ENCODE measurements at regions not wholly inside any gene's neighbourhood (a gene's known extent, or its start where the extent isn't known, plus 50 kb on each side); places are given as distances from the start of the nearest gene placed in this dataset.

DNA sequence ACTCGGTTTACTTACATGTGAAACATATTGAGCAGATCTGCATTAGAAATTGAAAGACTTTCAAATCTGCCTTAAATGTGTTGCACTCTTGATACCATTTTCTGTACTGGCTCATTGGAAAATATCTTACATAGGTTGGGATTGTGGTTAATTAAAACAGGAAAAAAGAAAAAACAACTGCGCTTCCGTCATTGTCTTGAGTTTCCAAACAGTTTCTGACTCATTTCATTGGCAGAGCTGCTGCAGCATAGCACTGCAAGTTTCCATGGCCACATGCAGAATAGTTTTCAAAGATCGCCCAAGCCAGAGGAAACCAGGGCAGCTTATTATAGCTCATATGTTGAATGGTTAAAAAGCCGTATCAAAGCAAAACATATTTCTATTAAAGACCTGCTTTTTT is 446.6 kb upstream of the BCHE start:
- no peak overlapping the region for H3K4me3 ChIP-seq
- no peak overlapping the region; the same call in 1 of the 2 replicates for H2AFZ ChIP-seq
- no peaks in the 10 kb centered on the region for H3K9me2 ChIP-seq (ENCODE audit: insufficient read depth)
- peak overlapping the region; percentile 24 for H3K4me2 ChIP-seq (ENCODE audit: unreplicated experiment)
- no peaks in the 10 kb centered on the region for H3F3A ChIP-seq (ENCODE audit: insufficient read depth)
- in situ Hi-C loops (cut with MboI), result no loop called here
- H3K27ac ChIP-seq, result no peak overlapping the region
- no peaks in the 10 kb centered on the region for H3K4me1 ChIP-seq (ENCODE audit: insufficient read depth)
- H3K79me2 ChIP-seq (ENCODE audit: insufficient read depth), result no peaks in the 10 kb centered on the region
- H3K27me3 ChIP-seq (replicated peaks; ENCODE audit: insufficient read depth), result no peaks in the 10 kb centered on the region
- no peaks in the 10 kb centered on the region for H4K20me1 ChIP-seq (ENCODE audit: insufficient read depth)
- peak; percentile 38 for DNase-seq
- WGBS, 2 experiments (ENCODE audit: low coverage in 1 of 2, low lambda C conversion rate in 2 of 2, missing lambda C conversion rate in 2 of 2), result 1 to 3% methylated on average over 5 of the region's 5 CpGs
- H3K9me3 ChIP-seq (ENCODE audit: low read depth), result no peaks in the 10 kb centered on the region
- TF ChIP-seq EZH2 (IDR thresholded peaks at IDR 0.05; ENCODE audit: insufficient read depth, poor library complexity, severe bottlenecking), result no peak
- TF ChIP-seq EZH2phosphoT487 (IDR thresholded peaks at IDR 0.05; ENCODE audit: insufficient read depth, low read depth), result no peak
- no peaks in the 10 kb centered on the region for H3K36me3 ChIP-seq (ENCODE audit: low read depth)
- no peak overlapping the region for H3K9ac ChIP-seq

DNA sequence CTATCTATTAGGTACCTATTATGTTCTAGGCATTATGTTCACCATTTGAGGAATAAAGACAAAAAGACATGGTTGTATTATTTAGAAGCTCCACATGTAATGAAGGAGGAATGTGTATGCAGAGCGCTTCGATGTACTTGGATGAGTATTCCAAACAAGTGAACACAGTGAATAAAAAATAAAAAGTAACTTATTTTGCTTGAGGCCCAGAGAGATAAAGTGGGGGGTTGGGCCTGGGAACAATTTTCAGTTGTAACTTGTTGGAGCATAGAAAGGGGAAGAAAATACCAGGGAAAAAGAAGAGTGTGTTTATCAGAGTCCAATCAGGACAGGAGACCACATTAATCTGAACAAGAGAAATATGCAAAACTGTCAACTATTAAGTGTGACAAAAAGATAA is 445.7 kb upstream of the BCHE start:
- WGBS, 2 experiments (ENCODE audit: low coverage in 1 of 2, low lambda C conversion rate in 2 of 2, missing lambda C conversion rate in 2 of 2), result 72 to 75% methylated on average over 2 of the region's 2 CpGs
- Histone ChIP-seq H3K4me3 (no peak overlapping the region), H3F3A (ENCODE audit: insufficient read depth) (no peaks in the 10 kb centered on the region), H3K36me3 (ENCODE audit: low read depth) (no peaks in the 10 kb centered on the region), H2AFZ (no peak overlapping the region), H4K20me1 (ENCODE audit: insufficient read depth) (no peaks in the 10 kb centered on the region), H3K79me2 (ENCODE audit: insufficient read depth) (no peaks in the 10 kb centered on the region), H3K9me2 (ENCODE audit: insufficient read depth) (no peaks in the 10 kb centered on the region), H3K27me3 (replicated peaks; ENCODE audit: insufficient read depth) (no peaks in the 10 kb centered on the region), H3K9ac (no peak overlapping the region), H3K4me2 (ENCODE audit: unreplicated experiment) (no peak overlapping the region), H3K27ac (no peak overlapping the region), H3K9me3 (ENCODE audit: low read depth) (no peaks in the 10 kb centered on the region), H3K4me1 (ENCODE audit: insufficient read depth) (no peaks in the 10 kb centered on the region)
- in situ Hi-C loops (cut with MboI), result no loop called here
- no peak for TF ChIP-seq EZH2 (IDR thresholded peaks at IDR 0.05; ENCODE audit: insufficient read depth, poor library complexity, severe bottlenecking)
- no peak for TF ChIP-seq EZH2phosphoT487 (IDR thresholded peaks at IDR 0.05; ENCODE audit: insufficient read depth, low read depth)
- no peak for DNase-seq

DNA sequence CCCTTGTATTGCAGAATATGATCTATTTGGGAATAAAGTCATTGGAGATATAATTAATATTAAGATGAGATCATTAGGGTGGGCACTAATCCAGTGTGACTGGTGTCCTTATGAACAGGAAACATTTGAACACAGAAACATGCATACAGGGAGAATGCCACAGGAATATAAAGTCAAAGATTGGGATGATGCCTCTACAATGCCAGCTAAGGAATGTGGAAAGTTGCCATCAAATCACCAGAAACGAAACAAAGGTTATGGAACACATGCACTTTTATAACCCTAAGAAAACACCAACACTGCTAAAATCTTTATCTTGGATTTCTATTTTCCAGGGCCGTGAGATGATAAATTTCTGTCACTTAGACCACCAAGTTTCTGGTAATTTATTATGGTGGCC is 442.4 kb upstream of the BCHE start:
- H3K9me3 ChIP-seq (ENCODE audit: low read depth), result peaks cover 5% of the 10 kb centered on the region
- no peak overlapping the region for H3K27ac ChIP-seq
- in situ Hi-C loops (cut with MboI), result no loop called here
- no peaks in the 10 kb centered on the region for H3K79me2 ChIP-seq (ENCODE audit: insufficient read depth)
- DNase-seq, result no peak
- no peaks in the 10 kb centered on the region for H4K20me1 ChIP-seq (ENCODE audit: insufficient read depth)
- H3K9me2 ChIP-seq (ENCODE audit: insufficient read depth), result no peaks in the 10 kb centered on the region
- no peaks in the 10 kb centered on the region for H3K27me3 ChIP-seq (replicated peaks; ENCODE audit: insufficient read depth)
- no peak overlapping the region for H3K9ac ChIP-seq
- H3K4me2 ChIP-seq (ENCODE audit: unreplicated experiment), result no peak overlapping the region
- H3K4me1 ChIP-seq (ENCODE audit: insufficient read depth), result no peaks in the 10 kb centered on the region
- H3K4me3 ChIP-seq, result no peak overlapping the region
- H2AFZ ChIP-seq, result no peak overlapping the region
- TF ChIP-seq EZH2phosphoT487 (IDR thresholded peaks at IDR 0.05; ENCODE audit: insufficient read depth, low read depth) (no peak), EZH2 (IDR thresholded peaks at IDR 0.05; ENCODE audit: insufficient read depth, poor library complexity, severe bottlenecking) (no peak)
- H3F3A ChIP-seq (ENCODE audit: insufficient read depth), result no peaks in the 10 kb centered on the region
- H3K36me3 ChIP-seq (ENCODE audit: low read depth), result no peaks in the 10 kb centered on the region
- WGBS, 2 experiments (ENCODE audit: low coverage in 1 of 2, low lambda C conversion rate in 2 of 2, missing lambda C conversion rate in 2 of 2), result 10 to 12% methylated on average over 2 of the region's 2 CpGs

DNA sequence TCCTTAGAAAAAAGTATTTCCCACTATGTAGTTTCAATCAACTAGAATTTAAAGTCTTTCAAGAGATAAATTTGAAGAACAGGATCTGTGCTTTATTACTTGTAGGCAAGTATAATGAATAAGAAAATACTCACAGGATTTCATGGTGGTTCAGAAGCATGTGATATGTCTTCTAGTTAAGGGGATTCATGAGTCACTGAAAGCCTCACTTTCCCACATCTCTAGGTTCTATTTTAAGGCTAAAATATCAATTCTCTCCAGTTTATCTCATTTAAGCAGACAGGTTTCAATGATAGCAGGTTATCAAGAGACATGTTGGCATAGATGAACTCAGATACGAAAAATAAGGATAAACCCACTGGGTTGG is 437.8 kb upstream of the BCHE start:
- no peaks in the 10 kb centered on the region for H3K79me2 ChIP-seq (ENCODE audit: insufficient read depth)
- TF ChIP-seq EZH2 (IDR thresholded peaks at IDR 0.05; ENCODE audit: insufficient read depth, poor library complexity, severe bottlenecking) (no peak), EZH2phosphoT487 (IDR thresholded peaks at IDR 0.05; ENCODE audit: insufficient read depth, low read depth) (no peak)
- H3F3A ChIP-seq (ENCODE audit: insufficient read depth), result no peaks in the 10 kb centered on the region
- H3K4me2 ChIP-seq (ENCODE audit: unreplicated experiment), result no peak overlapping the region
- no peaks in the 10 kb centered on the region for H3K9me2 ChIP-seq (ENCODE audit: insufficient read depth)
- H3K36me3 ChIP-seq (ENCODE audit: low read depth), result no peaks in the 10 kb centered on the region
- DNase-seq, result no peak
- H4K20me1 ChIP-seq (ENCODE audit: insufficient read depth), result no peaks in the 10 kb centered on the region
- no peaks in the 10 kb centered on the region for H3K4me1 ChIP-seq (ENCODE audit: insufficient read depth)
- no peaks in the 10 kb centered on the region for H3K27me3 ChIP-seq (replicated peaks; ENCODE audit: insufficient read depth)
- 21 to 27% methylated on average over 1 of the region's 1 CpG for WGBS, 2 experiments (ENCODE audit: low coverage in 1 of 2, low lambda C conversion rate in 2 of 2, missing lambda C conversion rate in 2 of 2)
- no peak overlapping the region for H3K9ac ChIP-seq
- no peak overlapping the region for H2AFZ ChIP-seq
- peaks cover 5% of the 10 kb centered on the region for H3K9me3 ChIP-seq (ENCODE audit: low read depth)
- in situ Hi-C loops (cut with MboI), result no loop called here
- H3K27ac ChIP-seq, result no peak overlapping the region
- no peak overlapping the region for H3K4me3 ChIP-seq

DNA sequence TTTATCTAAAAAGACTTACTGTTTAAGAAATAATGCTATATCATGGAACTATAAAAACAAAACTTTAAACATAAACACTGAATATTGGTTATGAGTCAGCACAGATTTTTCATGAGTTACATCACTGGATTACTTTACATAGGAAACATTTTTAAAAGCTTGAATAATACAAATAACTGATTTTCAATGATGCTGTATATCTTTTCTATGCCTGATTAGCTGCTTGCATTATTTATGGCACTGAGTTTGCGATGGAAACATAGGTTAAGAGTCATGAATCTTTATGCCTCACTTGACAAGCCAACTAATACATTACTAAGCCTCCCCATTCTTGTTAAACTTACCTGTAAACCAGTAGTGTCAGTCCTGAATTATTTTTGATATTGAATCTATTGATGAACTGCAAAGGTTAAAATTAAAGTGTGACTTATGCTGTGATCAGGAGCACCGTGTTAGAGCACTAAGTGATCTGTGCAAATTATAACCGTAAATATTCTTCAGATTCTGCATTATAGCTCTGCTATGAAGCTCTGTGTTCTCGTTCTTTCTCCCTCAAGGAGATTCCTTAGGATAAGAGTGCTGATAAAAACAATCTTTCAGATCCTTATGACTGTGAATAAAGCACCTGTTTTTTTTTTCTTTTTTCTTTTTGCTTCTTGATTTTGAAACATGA is 437.3 kb upstream of the BCHE start:
- no peak for DNase-seq
- H2AFZ ChIP-seq, result no peak overlapping the region
- no peaks in the 10 kb centered on the region for H3F3A ChIP-seq (ENCODE audit: insufficient read depth)

More for the DNA sequence above, 437.3 kb upstream of the BCHE start:
- Histone ChIP-seq H3K4me3 (no peak overlapping the region), H3K9ac (no peak overlapping the region), H3K27ac (no peak overlapping the region), H3K4me1 (ENCODE audit: insufficient read depth) (no peaks in the 10 kb centered on the region), H3K9me2 (ENCODE audit: insufficient read depth) (no peaks in the 10 kb centered on the region), H3K9me3 (ENCODE audit: low read depth) (peaks cover 5% of the 10 kb centered on the region), H4K20me1 (ENCODE audit: insufficient read depth) (no peaks in the 10 kb centered on the region), H3K36me3 (ENCODE audit: low read depth) (no peaks in the 10 kb centered on the region), H3K27me3 (replicated peaks; ENCODE audit: insufficient read depth) (no peaks in the 10 kb centered on the region), H3K79me2 (ENCODE audit: insufficient read depth) (no peaks in the 10 kb centered on the region), H3K4me2 (ENCODE audit: unreplicated experiment) (no peak overlapping the region)
- TF ChIP-seq EZH2 (IDR thresholded peaks at IDR 0.05; ENCODE audit: insufficient read depth, poor library complexity, severe bottlenecking) (no peak), EZH2phosphoT487 (IDR thresholded peaks at IDR 0.05; ENCODE audit: insufficient read depth, low read depth) (no peak)
- in situ Hi-C loops (cut with MboI), result no loop called here
- 14 to 18% methylated on average over 4 of the region's 4 CpGs for WGBS, 2 experiments (ENCODE audit: low coverage in 1 of 2, low lambda C conversion rate in 2 of 2, missing lambda C conversion rate in 2 of 2)
